A549 (cell line): ENCODE measurements at regions not wholly inside any gene's neighbourhood (a gene's known extent, or its start where the extent isn't known, plus 50 kb on each side); places are given as distances from the start of the nearest gene placed in this dataset.

ENCODE experiments used
- ATAC-seq, 2 experiments: fragments of 200-7000 bp in 1 of 2; fragments of >200 bp in 1 of 2; cut with Nextera tagmentation in 1 of 2; cut with Tn5 transposase in 1 of 2; 3 replicates each; pipeline versions ENCODE4 v1.8.0 to v1.9.1; 2018 to 2020; ENCODE audit warnings: mild to moderate bottlenecking in 1 of 2, moderate library complexity in 1 of 2
- CTCF ChIA-PET: fragments of 300-600 bp; sonication (Branson Sonifier 250); formaldehyde crosslinking; extraction: SDS; loops from one replicate; lab custom pipeline; 2021; ENCODE audit warnings: antibody characterized with exemption, inconsistent platforms; lab: Yijun Ruan, JAX
- POLR2A ChIA-PET: fragments of 350-600 bp; formaldehyde crosslinking; extraction: SDS; loops from one replicate; lab custom pipeline; 2021; ENCODE audit warnings: antibody characterized with exemption, inconsistent platforms; lab: Yijun Ruan, JAX
- DNase-seq, 2 experiments: peaks; one replicate each; pipeline versions ENCODE4 v3.0.0 to v3.0.0-alpha.2; 2011 to 2016; ENCODE audit warnings: low read depth in 1 of 2, low spot score in 1 of 2
- FAIRE-seq: peaks from 2 replicates; lab custom pipeline; 2011; peaks lifted over from hg19 to GRCh38; lab: Jason Lieb, UNC
- H3K27ac ChIP-seq, 2 experiments: fragments of >200 bp; sonication (Bioruptor Twin); formaldehyde crosslinking; 3 replicates each; pipeline ENCODE4 v1.5.1; 2016 to 2017
- H3K4me1 ChIP-seq: fragments of >200 bp; sonication (Bioruptor Twin); formaldehyde crosslinking; 3 replicates; pipeline ENCODE4 v1.6.1; 2016
- H3K4me2 ChIP-seq: fragments of >200 bp; sonication (Bioruptor Twin); formaldehyde crosslinking; 3 replicates; pipeline ENCODE4 v1.6.1; 2016
- H3K4me3 ChIP-seq: fragments of >200 bp; sonication (Bioruptor Twin); formaldehyde crosslinking; 3 replicates; pipeline ENCODE4 v1.5.1; 2016
- H3K9me3 ChIP-seq: fragments of >200 bp; sonication (Bioruptor Twin); formaldehyde crosslinking; 3 replicates; pipeline ENCODE4 v1.6.1; 2016
- BHLHE40 ChIP-seq: IDR thresholded peaks from 2 replicates; pipeline ENCODE4 v1.6.1; 2012; ENCODE audit warnings: low read depth, low read length, inconsistent platforms
- EHMT2 ChIP-seq: fragments of 200-600 bp; sonication (generic); IDR thresholded peaks from 2 replicates; pipeline ENCODE4 v1.6.1; 2016; ENCODE audit warnings: antibody characterized with exemption, low read depth, mild to moderate bottlenecking, moderate library complexity
- ESRRA ChIP-seq: fragments of 150-350 bp; IDR thresholded peaks from 2 replicates; pipeline ENCODE4 v1.6.1; 2014; ENCODE audit warnings: mild to moderate bottlenecking, low read length, borderline replicate concordance
- FOXS1 ChIP-seq: fragments of 250-450 bp; sonication (Bioruptor Pico); IDR thresholded peaks from 2 replicates; pipeline ENCODE4 v1.5.0; 2020; ENCODE audit warnings: mild to moderate bottlenecking, moderate library complexity
- GATA3 ChIP-seq: IDR thresholded peaks from 2 replicates; pipeline ENCODE4 v1.6.1; 2012; ENCODE audit warnings: borderline replicate concordance
- HOXA7 ChIP-seq: fragments of 250-450 bp; sonication (Bioruptor Pico); IDR thresholded peaks from 2 replicates; pipeline ENCODE4 v1.5.0; 2020; ENCODE audit warnings: mild to moderate bottlenecking, moderate library complexity
- HOXB5 ChIP-seq: fragments of 250-450 bp; sonication (Bioruptor Pico); IDR thresholded peaks from 2 replicates; pipeline ENCODE4 v1.5.0; 2020; ENCODE audit warnings: mild to moderate bottlenecking, moderate library complexity
- JUNB ChIP-seq: fragments of >200 bp; sonication (Bioruptor Twin); formaldehyde crosslinking; IDR thresholded peaks from 2 replicates; pipeline ENCODE4 v1.6.1; 2016
- KDM5A ChIP-seq: fragments of 200-600 bp; sonication (generic); IDR thresholded peaks from 2 replicates; pipeline ENCODE4 v1.6.1; 2016; ENCODE audit warnings: antibody characterized with exemption, mild to moderate bottlenecking
- MYC ChIP-seq: IDR thresholded peaks from 2 replicates; pipeline ENCODE4 v1.6.1; 2012; ENCODE audit warnings: mild to moderate bottlenecking, inconsistent platforms, low read length, improper control_type of control experiment, borderline replicate concordance
- NR3C1 ChIP-seq: fragments of >200 bp; sonication (Bioruptor Twin); formaldehyde crosslinking; IDR thresholded peaks from 3 replicates; pipeline ENCODE4 v1.6.1; 2017
- POLR2AphosphoS2 ChIP-seq: conservative IDR thresholded peaks from 2 replicates; pipeline ENCODE4 v1.6.1; 2012; ENCODE audit warnings: low read length, improper control_type of control experiment, inconsistent platforms
- RFX5 ChIP-seq: fragments of 450-650 bp; IDR thresholded peaks from 2 replicates; pipeline ENCODE4 v1.7.1; 2014; ENCODE audit warnings: antibody characterized with exemption, mild to moderate bottlenecking, moderate library complexity
- ZFP36 ChIP-seq: fragments of 450-650 bp; IDR thresholded peaks from 2 replicates; pipeline ENCODE4 v1.6.1; 2014; ENCODE audit warnings: borderline replicate concordance; ENCODE audit not compliant: partially characterized antibody
- ZNF302 ChIP-seq: fragments of 250-450 bp; sonication (Bioruptor Pico); IDR thresholded peaks from 2 replicates; pipeline ENCODE4 v1.9.0; 2021; ENCODE audit warnings: inconsistent platforms, mild to moderate bottlenecking, moderate library complexity
- WGBS: methylation state at CpG from one replicate; pipeline ENCODE4 v1.1.6; 2017; ENCODE audit errors: missing lambda C conversion rate; 5-methylcytosine and 5-hydroxymethylcytosine counted together
- TF ChIP-seq, protein P1 (sequence below): IDR thresholded peaks from 2 replicates; pipeline ENCODE4 v1.6.1; 2012
- TF ChIP-seq, protein P2 (sequence below): fragments of 250-450 bp; sonication (Bioruptor Pico); IDR thresholded peaks from 2 replicates; pipeline ENCODE4 v1.5.0; 2021; ENCODE audit warnings: mild to moderate bottlenecking, moderate library complexity, borderline replicate concordance
- TF ChIP-seq, protein P3 (sequence below): fragments of 200-600 bp; sonication (generic); IDR thresholded peaks from 2 replicates; pipeline ENCODE4 v1.6.1; 2016; ENCODE audit warnings: antibody characterized with exemption, mild to moderate bottlenecking, moderate library complexity
- TF ChIP-seq, protein P4 (sequence below): IDR thresholded peaks from 2 replicates; pipeline ENCODE4 v1.6.1; 2012; ENCODE audit warnings: low read depth, borderline replicate concordance

DNA sequence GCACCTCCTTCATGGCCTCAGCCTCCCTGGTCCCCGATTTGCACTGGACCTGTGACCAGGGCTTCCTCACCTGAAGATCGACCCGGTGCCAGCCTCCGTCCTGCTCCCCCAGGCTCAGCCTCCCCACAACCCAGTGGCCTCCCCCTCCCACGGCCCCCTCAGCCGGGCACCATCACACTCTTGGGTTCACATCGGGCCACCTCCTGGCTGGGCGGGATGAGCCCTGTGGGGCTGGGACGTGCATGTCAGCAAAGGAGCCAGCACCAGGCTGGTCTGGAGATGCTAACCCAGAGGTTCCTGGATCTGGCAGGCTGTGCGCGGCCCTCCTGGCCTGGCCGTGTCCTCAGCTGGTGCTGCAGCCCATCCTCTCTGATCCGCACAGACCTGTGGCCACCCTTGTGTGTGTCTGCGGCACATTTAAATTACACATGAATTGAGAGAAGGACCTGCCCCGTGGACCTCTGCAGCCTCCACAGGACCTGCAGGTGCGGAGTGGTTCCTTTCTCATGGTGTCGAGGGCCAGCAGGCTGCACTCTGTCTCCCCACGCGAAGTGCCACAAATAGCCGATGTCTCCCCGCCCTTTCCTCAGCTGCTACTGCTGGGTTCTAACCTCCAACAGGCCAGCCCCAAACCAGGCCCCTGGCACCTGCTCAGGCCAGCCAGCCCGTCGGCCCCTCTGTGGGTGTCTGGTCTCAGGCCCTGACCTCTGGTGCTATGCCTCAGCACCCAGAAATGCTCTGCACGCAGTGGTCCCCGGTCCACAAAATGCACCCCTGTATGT is 237.5 kb downstream of the ERMARD start:
- H3K4me3 ChIP-seq: no peak overlapping the region
- CTCF ChIA-PET: no interaction called here
- 69% methylated on average over 13 of the region's 25 CpGs for WGBS
- H3K9me3 ChIP-seq: no peaks in the 10 kb centered on the region
- POLR2A ChIA-PET: no interaction called here
- TF ChIP-seq MYC (no peak), JUNB (no peak), ESRRA (no peak)
- TF ChIP-seq, protein P1, sequence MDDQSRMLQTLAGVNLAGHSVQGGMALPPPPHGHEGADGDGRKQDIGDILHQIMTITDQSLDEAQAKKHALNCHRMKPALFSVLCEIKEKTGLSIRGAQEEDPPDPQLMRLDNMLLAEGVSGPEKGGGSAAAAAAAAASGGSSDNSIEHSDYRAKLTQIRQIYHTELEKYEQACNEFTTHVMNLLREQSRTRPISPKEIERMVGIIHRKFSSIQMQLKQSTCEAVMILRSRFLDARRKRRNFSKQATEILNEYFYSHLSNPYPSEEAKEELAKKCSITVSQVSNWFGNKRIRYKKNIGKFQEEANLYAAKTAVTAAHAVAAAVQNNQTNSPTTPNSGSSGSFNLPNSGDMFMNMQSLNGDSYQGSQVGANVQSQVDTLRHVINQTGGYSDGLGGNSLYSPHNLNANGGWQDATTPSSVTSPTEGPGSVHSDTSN: no peak
- no peak overlapping the region for H3K27ac ChIP-seq
- no peak for DNase-seq
- no peak for FAIRE-seq
- H3K4me2 ChIP-seq: no peak overlapping the region
- no peak for ATAC-seq
- H3K4me1 ChIP-seq: no peaks in the 10 kb centered on the region

DNA sequence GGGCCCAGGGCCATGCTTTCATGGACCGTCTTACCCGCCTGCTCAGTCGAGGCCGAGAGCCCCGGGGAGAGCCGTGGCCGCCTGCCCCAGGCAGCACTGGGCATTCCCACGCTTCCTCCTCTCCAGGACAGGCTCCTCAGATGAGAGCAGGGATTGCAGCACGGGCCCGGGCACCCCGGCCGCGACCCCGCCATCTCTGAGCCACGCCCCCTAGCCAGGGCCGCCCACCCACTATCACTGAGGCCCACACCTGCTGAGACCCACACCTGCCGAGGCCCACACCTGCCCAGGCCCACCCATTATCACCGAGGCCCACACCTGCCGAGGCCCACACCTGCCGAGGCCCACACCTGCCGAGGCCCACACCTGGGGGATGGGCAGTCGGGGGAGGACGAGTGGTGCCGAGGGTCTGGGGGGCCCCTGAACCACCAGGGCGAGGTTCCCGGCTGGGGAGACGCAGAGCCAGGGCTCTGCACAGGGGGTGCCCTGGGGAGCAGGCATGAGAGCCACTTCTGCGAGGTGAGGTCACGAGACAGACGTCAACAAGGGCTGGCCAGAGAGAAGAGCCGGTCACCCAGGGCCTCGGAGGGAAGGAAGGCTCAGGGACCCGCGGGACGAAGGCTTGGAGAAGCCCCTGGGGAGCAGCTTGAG is 235.6 kb downstream of the ERMARD start:
- TF ChIP-seq FOXS1 (no peak), GATA3 (no peak)
- no peak overlapping the region for H3K4me2 ChIP-seq
- CTCF ChIA-PET: no interaction called here
- no peak for DNase-seq
- POLR2A ChIA-PET: no interaction called here
- 48% methylated on average over 12 of the region's 35 CpGs for WGBS
- FAIRE-seq: no peak
- no peak overlapping the region for H3K27ac ChIP-seq
- ATAC-seq: no peak
- no peak overlapping the region for H3K4me3 ChIP-seq
- no peaks in the 10 kb centered on the region for H3K4me1 ChIP-seq
- H3K9me3 ChIP-seq: no peaks in the 10 kb centered on the region

DNA sequence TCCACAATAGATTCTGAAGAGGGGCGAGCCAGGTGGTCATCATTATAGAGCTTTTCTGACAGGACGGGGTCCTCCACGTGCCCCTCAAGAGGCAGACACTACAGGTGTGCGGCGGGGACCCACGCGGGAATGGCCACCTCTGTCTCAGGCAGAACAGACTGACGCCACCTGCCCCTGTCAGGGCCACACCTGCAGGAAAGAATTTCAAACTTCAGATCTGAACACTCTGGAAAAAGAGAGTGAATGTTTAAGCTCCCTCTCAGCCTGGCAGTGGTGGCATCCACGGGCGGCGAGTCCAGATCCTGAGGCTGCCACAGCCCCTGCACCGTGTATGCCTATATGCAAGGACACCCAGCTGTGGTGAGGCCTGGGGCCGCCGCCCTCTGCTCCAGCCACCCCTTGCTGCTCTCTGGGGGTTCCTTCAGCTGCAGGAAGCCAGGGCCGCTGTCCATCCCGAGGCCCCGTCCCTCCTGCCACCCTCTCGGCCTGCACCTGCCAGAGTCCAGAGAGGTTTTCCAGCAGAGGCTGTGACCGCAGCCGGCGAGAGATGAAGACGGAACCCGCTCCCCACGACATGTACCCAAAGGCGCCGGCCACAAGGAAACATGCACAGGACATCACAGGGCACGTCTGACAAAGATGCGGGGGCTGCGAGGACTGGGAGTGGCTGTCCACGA is 234.9 kb downstream of the ERMARD start:
- 58% methylated on average over 20 of the region's 30 CpGs for WGBS
- TF ChIP-seq EHMT2 (no peak), KDM5A (no peak)
- TF ChIP-seq, protein P2, sequence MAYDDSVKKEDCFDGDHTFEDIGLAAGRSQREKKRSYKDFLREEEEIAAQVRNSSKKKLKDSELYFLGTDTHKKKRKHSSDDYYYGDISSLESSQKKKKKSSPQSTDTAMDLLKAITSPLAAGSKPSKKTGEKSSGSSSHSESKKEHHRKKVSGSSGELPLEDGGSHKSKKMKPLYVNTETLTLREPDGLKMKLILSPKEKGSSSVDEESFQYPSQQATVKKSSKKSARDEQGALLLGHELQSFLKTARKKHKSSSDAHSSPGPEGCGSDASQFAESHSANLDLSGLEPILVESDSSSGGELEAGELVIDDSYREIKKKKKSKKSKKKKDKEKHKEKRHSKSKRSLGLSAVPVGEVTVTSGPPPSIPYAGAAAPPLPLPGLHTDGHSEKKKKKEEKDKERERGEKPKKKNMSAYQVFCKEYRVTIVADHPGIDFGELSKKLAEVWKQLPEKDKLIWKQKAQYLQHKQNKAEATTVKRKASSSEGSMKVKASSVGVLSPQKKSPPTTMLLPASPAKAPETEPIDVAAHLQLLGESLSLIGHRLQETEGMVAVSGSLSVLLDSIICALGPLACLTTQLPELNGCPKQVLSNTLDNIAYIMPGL (CRISPR knock-in tag): no peak
- no peaks in the 10 kb centered on the region for H3K4me1 ChIP-seq
- ChIA-PET POLR2A (no interaction called here), CTCF (no interaction called here)
- no peak overlapping the region for H3K4me2 ChIP-seq
- DNase-seq (no peak), ATAC-seq (no peak), FAIRE-seq (no peak)
- H3K27ac ChIP-seq: no peak overlapping the region
- H3K4me3 ChIP-seq: no peak overlapping the region
- no peaks in the 10 kb centered on the region for H3K9me3 ChIP-seq

DNA sequence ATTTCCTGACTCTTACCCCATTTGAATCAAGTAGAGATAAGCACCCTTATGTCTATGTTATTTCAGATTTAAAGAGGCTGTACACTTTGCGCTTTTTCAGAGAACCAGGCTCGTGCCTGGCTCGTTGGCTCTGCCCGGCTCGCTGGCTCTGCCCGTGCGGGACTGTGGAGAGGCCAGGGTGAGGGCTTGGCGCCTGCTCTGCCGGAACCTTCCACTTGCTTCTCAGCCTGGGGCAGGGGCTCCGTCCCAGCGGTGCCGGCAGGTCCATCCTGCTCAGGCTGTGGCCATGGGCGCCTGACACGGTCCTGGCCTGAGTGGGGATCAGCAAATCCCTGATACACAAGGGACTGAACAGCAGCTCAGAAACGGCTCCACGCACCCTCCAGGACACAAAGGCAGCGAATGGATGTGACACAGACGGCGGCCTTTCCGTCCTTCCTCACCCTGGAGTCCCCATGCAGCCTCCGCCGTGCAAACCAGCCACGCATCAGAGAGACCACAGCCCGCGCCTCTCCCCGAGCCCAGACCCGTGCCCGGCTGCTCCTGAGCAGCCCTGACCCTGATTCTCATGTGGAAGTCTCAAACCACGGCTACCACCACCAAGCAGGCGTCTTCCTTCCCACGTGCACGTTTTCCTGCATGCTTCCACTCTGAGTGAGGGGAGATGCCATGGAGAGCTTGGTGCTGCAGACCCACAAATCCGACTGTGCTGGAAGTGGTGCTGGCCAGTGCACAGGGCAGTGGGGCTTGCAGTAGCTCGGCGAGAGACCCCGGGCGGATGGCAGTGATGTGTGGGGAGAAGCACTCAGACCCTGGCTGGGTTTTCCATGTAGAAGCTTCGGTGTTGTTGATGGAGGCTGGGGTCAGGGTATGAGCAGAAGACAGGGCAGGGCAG is 233.9 kb downstream of the ERMARD start:
- ATAC-seq (peak in 1 of 2 experiments; percentile 37; a peak in 1 of 6 replicates), DNase-seq (no peak), FAIRE-seq (no peak)
- no peak overlapping the region for H3K4me3 ChIP-seq
- H3K27ac ChIP-seq: no peak overlapping the region
- POLR2A ChIA-PET: no interaction called here
- H3K4me2 ChIP-seq: no peak overlapping the region
- H3K4me1 ChIP-seq: no peaks in the 10 kb centered on the region
- CTCF ChIA-PET: no interaction called here
- 29% methylated on average over 17 of the region's 38 CpGs for WGBS
- H3K9me3 ChIP-seq: no peaks in the 10 kb centered on the region
- TF ChIP-seq HOXA7: no peak
- TF ChIP-seq RFX5: no peak
- TF ChIP-seq, protein P3, sequence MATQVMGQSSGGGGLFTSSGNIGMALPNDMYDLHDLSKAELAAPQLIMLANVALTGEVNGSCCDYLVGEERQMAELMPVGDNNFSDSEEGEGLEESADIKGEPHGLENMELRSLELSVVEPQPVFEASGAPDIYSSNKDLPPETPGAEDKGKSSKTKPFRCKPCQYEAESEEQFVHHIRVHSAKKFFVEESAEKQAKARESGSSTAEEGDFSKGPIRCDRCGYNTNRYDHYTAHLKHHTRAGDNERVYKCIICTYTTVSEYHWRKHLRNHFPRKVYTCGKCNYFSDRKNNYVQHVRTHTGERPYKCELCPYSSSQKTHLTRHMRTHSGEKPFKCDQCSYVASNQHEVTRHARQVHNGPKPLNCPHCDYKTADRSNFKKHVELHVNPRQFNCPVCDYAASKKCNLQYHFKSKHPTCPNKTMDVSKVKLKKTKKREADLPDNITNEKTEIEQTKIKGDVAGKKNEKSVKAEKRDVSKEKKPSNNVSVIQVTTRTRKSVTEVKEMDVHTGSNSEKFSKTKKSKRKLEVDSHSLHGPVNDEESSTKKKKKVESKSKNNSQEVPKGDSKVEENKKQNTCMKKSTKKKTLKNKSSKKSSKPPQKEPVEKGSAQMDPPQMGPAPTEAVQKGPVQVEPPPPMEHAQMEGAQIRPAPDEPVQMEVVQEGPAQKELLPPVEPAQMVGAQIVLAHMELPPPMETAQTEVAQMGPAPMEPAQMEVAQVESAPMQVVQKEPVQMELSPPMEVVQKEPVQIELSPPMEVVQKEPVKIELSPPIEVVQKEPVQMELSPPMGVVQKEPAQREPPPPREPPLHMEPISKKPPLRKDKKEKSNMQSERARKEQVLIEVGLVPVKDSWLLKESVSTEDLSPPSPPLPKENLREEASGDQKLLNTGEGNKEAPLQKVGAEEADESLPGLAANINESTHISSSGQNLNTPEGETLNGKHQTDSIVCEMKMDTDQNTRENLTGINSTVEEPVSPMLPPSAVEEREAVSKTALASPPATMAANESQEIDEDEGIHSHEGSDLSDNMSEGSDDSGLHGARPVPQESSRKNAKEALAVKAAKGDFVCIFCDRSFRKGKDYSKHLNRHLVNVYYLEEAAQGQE: no peak
- no peak for TF ChIP-seq ZFP36
- no peak for TF ChIP-seq POLR2AphosphoS2
- TF ChIP-seq, protein P4, sequence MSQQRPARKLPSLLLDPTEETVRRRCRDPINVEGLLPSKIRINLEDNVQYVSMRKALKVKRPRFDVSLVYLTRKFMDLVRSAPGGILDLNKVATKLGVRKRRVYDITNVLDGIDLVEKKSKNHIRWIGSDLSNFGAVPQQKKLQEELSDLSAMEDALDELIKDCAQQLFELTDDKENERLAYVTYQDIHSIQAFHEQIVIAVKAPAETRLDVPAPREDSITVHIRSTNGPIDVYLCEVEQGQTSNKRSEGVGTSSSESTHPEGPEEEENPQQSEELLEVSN: no peak
- no peak for TF ChIP-seq NR3C1
- TF ChIP-seq HOXB5 (CRISPR knock-in tag): no peak
- no peak for TF ChIP-seq EHMT2
- no peak for TF ChIP-seq BHLHE40
- no peak for TF ChIP-seq ZNF302 (CRISPR knock-in tag)
